SH-SY5Y (cell line): ENCODE measurements at regions not wholly inside any gene's neighbourhood (a gene's known extent, or its start where the extent isn't known, plus 50 kb on each side); places are given as distances from the start of the nearest gene placed in this dataset.

Experiments used
- GATA2 ChIP-seq: IDR thresholded peaks from 2 replicates; pipeline ENCODE4 v1.6.1; 2011; ENCODE audit warnings: mild to moderate bottlenecking, low read depth, low read length
- GATA3 ChIP-seq: IDR thresholded peaks from 2 replicates; pipeline ENCODE4 v1.6.1; 2011; ENCODE audit warnings: low read depth, mild to moderate bottlenecking, low read length, moderate library complexity

DNA sequence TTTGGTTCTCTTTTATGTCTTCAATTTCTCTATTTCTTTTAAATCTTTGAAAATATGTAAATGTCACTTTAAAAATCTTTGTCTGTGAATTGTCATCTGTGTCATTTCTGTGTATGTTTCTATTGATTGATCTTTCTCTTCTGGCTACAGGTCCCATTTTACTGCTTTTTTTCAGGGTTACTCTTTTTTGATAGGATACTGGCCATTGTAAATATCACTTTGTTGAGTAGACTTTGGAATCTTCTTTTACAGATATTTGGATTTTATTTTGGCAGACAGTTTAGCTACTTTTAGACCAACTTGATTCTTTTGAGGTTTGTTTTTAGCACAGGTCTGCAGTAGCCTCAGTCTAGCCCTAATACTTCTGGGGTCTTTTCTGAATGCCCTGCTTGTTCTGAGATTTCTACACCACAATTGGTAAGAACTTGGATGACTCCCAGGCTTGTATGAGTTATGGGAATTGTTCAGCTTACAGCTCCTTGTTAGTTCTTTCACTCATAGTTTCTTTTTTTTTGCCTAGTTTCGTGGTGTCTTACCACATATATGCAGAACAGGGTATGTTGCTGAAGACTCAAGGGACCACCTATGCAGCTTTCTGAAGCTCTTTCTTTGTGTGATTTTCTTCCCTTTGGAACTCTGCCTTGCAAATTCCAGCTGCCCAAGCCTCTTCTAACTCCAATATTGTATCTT, 122.2 kb downstream of the QPCT start:
- no peak for TF ChIP-seq GATA3
- no peak for TF ChIP-seq GATA2
